SJSA1 (cell line): ENCODE measurements at regions not wholly inside any gene's neighbourhood (a gene's known extent, or its start where the extent isn't known, plus 50 kb on each side); places are given as distances from the start of the nearest gene placed in this dataset.

Source experiments
- DNase-seq, 2 experiments: peaks; one replicate each; pipeline ENCODE4 v3.0.0-alpha.2; 2015 to 2020; ENCODE audit warnings: low spot score in 2 of 2, low read depth in 1 of 2
- H3K27ac ChIP-seq: fragments of 250-450 bp; sonication (Bioruptor Pico); 2 replicates; pipeline ENCODE4 v1.5.1; 2020; ENCODE audit warnings: mild to moderate bottlenecking, moderate library complexity
- H3K27me3 ChIP-seq: fragments of 250-450 bp; sonication (Bioruptor Pico); replicated peaks from 2 replicates; pipeline ENCODE4 v1.5.1; 2020; ENCODE audit warnings: mild to moderate bottlenecking, moderate library complexity
- H3K36me3 ChIP-seq: fragments of 250-450 bp; sonication (Bioruptor Pico); 2 replicates; pipeline ENCODE4 v1.5.1; 2020; ENCODE audit warnings: mild to moderate bottlenecking
- H3K4me1 ChIP-seq: fragments of 250-450 bp; sonication (Bioruptor Pico); replicated peaks from 2 replicates; pipeline ENCODE4 v1.6.1; 2021; ENCODE audit warnings: mild to moderate bottlenecking
- H3K4me3 ChIP-seq: fragments of 250-450 bp; sonication (Bioruptor Pico); 2 replicates; pipeline ENCODE4 v1.5.1; 2020; ENCODE audit warnings: mild to moderate bottlenecking
- H3K9me3 ChIP-seq: fragments of 250-450 bp; sonication (Bioruptor Pico); replicated peaks from 2 replicates; pipeline ENCODE4 v1.5.1; 2020; ENCODE audit warnings: mild to moderate bottlenecking

DNA sequence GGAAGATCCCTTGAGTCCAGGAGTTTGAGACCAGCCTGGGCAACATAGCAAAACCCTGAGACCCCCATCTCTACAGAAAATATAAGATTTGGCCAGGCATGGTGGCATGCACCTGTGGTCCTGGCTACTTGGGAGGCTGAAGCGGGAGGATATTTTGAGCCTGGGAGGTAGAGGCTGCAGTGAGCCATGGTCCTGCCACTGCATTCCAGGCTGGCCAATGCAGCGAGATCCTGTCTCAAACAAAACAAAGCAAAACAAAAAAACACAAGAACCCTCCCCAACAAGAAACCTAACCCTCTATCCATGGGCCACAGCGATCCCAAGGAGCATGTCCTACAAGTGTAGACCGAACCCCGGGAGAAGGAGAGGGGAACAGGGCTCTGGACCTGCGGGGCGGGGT is 133.3 kb downstream of the MGAT5B start:
- Histone ChIP-seq H3K36me3 (no peaks in the 10 kb centered on the region), H3K4me3 (no peak overlapping the region), H3K4me1 (peaks cover 49% of the 10 kb centered on the region), H3K9me3 (no peaks in the 10 kb centered on the region), H3K27me3 (no peaks in the 10 kb centered on the region), H3K27ac (peak overlapping the region; percentile 57)
- DNase-seq: no peak

- H3K27ac ChIP-seq: peak overlapping the region; percentile 57
- peaks cover 49% of the 10 kb centered on the region for H3K4me1 ChIP-seq
- H3K36me3 ChIP-seq: no peaks in the 10 kb centered on the region
- no peak overlapping the region for H3K4me3 ChIP-seq
- H3K27me3 ChIP-seq: no peaks in the 10 kb centered on the region
- H3K9me3 ChIP-seq: no peaks in the 10 kb centered on the region
- peak; percentile 100 for DNase-seq
Measured at GRCh38 chr17:77002103-77003045, 134.2 kb downstream of the MGAT5B start.

DNA sequence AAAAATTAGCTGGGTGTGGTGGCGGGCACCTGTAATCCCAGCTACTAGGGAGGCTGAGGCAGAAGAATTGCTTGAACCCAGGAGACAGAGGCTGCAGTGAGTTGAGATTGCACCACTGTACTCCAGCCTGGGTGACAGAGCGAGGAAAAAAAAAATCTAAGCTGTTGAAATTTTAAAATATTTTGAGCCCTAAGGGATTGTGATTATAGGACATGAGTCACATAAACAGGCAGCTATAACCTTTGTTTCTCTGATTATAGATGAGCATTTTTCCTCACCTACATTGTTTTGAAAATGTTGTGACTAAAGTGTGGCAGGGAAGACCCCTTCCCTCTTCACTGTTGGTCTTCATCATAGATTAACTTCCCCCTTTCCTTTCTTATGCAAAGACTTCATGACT is 135.5 kb downstream of the MGAT5B start:
- Histone ChIP-seq H3K4me1 (peaks cover 35% of the 10 kb centered on the region), H3K36me3 (no peaks in the 10 kb centered on the region), H3K27ac (peak overlapping the region; percentile 52), H3K4me3 (no peak overlapping the region), H3K9me3 (no peaks in the 10 kb centered on the region), H3K27me3 (no peaks in the 10 kb centered on the region)
- peak in 1 of 2 experiments; percentile 82 for DNase-seq

DNA sequence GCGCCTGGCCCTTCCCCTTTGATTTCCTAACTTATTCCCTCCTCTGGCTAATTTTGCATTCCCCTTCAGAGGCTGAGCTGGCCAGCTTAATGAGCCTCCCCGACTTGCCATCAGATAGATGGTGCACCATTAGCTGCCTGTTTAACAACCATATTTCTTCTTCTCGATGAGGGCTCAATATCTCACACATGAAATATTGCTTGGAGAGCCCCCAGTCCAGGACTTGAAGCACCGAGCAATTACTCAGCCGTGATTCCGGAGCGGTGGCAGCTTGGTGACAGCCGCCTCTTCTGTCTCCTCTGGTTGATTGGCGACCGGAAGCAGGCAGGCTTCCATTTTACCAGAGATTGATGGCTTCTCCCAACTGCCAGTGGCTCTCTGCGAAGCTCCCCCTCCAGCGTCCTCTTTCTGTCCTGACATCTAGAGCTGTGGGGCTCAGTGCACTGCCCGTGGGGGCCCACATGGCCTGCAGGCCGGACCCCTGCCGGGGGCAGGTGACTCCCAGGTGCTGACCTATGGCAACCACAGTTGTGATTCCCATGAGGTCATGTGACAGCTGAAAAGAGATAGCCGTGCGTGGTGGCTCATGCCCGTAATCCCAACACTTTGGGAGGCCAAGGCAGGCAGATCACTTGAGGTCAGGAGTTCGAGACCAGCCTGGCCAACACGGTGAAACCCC is 133.7 kb upstream of the SEC14L1 start:
- H3K36me3 ChIP-seq: no peaks in the 10 kb centered on the region
- no peak overlapping the region for H3K4me3 ChIP-seq
- H3K9me3 ChIP-seq: peaks cover 8% of the 10 kb centered on the region
- no peaks in the 10 kb centered on the region for H3K27me3 ChIP-seq
- DNase-seq: no peak
- H3K27ac ChIP-seq: no peak overlapping the region
- peaks cover 22% of the 10 kb centered on the region for H3K4me1 ChIP-seq

DNA sequence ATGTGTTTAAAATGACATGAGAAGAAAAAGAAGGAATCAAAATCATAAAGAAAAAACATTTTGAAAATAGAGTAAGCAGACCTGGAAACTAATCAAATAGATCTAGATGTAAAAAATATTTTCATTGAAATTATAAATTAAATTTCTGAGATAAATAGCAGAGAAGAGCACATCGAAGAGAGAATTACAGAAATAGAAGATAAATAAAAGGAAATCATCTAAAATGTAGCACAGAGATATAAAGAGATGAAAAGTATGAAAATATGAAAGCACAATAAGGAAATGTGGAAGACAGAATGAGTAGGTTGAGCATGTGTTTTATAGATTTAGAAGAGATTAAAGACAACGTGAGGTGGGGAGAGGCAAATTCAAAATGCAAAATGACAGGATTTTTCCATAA is 130.9 kb upstream of the SEC14L1 start:
- Histone ChIP-seq H3K4me1 (no peaks in the 10 kb centered on the region; the same call in 1 of the 2 replicates), H3K27ac (no peak overlapping the region), H3K27me3 (no peaks in the 10 kb centered on the region), H3K9me3 (peaks cover 8% of the 10 kb centered on the region), H3K36me3 (no peaks in the 10 kb centered on the region), H3K4me3 (no peak overlapping the region)
- no peak for DNase-seq

DNA sequence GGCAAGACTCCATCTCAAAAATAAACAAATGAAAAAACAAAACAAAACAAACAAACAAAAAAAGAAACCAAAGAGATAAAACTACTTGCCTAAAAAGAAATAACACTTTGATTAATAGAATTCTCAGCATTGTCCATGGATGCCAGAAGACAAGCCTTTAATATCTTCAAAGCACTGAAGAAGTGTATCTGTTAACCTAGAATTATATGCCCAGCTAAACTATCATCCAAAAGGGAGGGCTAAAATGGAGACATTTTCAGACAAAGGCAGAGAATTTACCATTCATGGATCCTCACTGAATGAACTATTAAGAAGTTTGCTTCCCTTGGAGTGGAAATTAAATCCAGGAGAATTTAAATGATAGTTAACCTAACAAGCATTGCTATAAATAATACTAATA is 130.1 kb upstream of the SEC14L1 start:
- no peak overlapping the region for H3K27ac ChIP-seq
- DNase-seq: no peak

DNA sequence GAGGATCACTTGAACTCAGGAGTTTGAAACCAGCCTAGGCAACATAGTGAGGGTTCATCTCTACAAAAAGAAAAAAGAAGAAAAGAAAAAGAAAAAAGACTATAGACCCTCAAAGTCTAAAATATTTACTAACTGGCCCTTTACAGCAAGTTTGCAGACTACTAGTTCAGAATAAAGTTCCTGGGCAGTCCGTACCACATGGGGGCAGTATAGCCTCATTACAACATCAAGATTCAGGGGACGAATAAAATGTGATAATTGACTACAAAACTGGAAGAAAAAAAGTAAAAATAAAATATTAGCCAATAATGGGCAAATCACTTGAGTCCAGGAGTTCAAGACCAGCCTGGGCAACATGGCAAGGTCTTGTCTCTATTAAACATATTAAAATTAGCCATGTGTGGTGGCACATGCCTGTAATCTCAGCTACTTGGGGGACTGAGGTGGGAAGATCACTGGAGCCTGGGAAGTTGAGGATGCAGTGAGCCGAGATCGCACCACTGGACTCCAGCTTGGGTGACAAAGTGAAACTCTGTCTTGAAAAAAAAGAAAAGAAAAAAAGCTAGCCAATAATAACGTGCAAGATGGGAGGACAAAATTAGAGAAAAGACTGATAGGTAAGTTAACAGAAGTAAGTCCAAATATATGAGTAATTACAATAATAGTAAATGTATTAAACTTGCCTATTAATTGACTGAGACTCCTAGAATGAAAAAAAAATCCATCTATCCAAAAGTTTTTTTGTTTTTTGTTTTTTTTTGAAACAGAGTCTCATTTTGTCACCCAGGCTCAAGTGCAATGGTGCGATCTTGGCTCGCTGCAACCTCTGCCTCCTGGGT is 129.4 kb upstream of the SEC14L1 start:
- Histone ChIP-seq H3K27me3 (no peaks in the 10 kb centered on the region), H3K9me3 (peaks cover 8% of the 10 kb centered on the region), H3K27ac (no peak overlapping the region), H3K4me1 (no peaks in the 10 kb centered on the region; the same call in 1 of the 2 replicates), H3K36me3 (no peaks in the 10 kb centered on the region), H3K4me3 (no peak overlapping the region)
- DNase-seq: peak in 1 of 2 experiments; percentile 52

More for the DNA sequence above, 130.1 kb upstream of the SEC14L1 start:
- Histone ChIP-seq H3K27me3 (no peaks in the 10 kb centered on the region), H3K9me3 (peaks cover 8% of the 10 kb centered on the region), H3K4me1 (no peaks in the 10 kb centered on the region; the same call in 1 of the 2 replicates), H3K36me3 (no peaks in the 10 kb centered on the region), H3K4me3 (no peak overlapping the region)

GRCh38 chr17:77018504-77018903 is 122.3 kb upstream of the SEC14L1 start:
- Histone ChIP-seq H3K4me3 (no peak overlapping the region), H3K9me3 (no peaks in the 10 kb centered on the region), H3K27me3 (no peaks in the 10 kb centered on the region), H3K4me1 (no peaks in the 10 kb centered on the region), H3K36me3 (no peaks in the 10 kb centered on the region), H3K27ac (no peak overlapping the region)
- no peak for DNase-seq

DNA sequence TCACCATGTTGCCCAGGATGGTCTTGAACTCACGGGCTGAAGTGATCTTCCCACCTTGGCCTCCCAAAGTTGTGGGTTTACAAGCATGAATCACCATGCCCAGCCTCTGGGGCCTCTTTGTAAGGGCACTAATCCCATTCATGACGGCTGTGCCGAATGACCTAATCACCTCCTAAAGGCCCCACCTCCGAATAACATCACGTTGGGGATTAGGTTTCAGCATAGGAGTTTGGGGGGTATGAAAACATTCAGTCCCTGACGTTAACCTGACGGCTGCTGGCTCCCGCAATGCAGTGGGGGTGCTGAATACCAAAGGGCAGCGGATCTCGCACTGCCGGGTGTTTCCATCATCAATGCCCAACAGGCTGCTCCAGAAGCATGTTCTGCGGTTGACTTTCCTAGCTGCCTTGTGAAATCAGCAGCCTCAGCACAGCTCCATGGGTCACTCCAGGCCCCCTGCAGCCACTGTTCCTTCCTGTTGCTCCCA is 120.8 kb upstream of the SEC14L1 start:
- H3K36me3 ChIP-seq: no peaks in the 10 kb centered on the region
- DNase-seq: no peak
- H3K9me3 ChIP-seq: no peaks in the 10 kb centered on the region
- H3K27ac ChIP-seq: no peak overlapping the region
- no peaks in the 10 kb centered on the region for H3K4me1 ChIP-seq
- no peak overlapping the region for H3K4me3 ChIP-seq
- H3K27me3 ChIP-seq: no peaks in the 10 kb centered on the region

DNA sequence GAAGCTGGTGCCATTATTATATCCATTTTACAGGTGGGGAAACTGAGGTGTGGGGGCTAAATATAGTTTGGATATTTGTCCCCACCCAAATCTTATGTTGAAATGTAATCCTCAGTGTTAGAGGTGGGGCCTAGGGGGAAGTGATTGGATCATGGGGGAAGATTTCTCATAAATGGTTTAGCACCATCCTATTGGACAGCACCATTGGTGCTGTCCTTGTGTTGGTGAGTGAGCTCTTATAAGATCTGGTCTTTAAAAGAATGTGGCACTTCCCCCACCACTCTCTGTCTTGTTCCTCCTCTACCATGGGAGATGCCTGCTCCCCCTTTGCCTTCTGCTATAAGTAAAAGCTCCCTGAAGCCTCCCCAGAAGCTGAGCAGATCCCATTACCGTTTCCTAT is 119.8 kb upstream of the SEC14L1 start:
- no peak for DNase-seq
- H3K27me3 ChIP-seq: no peaks in the 10 kb centered on the region
- H3K27ac ChIP-seq: no peak overlapping the region
- H3K4me1 ChIP-seq: no peaks in the 10 kb centered on the region
- no peaks in the 10 kb centered on the region for H3K9me3 ChIP-seq
- H3K4me3 ChIP-seq: no peak overlapping the region
- H3K36me3 ChIP-seq: no peaks in the 10 kb centered on the region

GRCh38 chr17:77022766-77023165 is 118.0 kb upstream of the SEC14L1 start:
- no peaks in the 10 kb centered on the region for H3K4me1 ChIP-seq
- H3K36me3 ChIP-seq: no peaks in the 10 kb centered on the region
- 0 out of 2 replicates have a peak, but pooled peaks cover 3% of the 10 kb centered on the region for H3K9me3 ChIP-seq
- no peak overlapping the region for H3K4me3 ChIP-seq
- no peak for DNase-seq
- H3K27ac ChIP-seq: no peak overlapping the region
- H3K27me3 ChIP-seq: no peaks in the 10 kb centered on the region

DNA sequence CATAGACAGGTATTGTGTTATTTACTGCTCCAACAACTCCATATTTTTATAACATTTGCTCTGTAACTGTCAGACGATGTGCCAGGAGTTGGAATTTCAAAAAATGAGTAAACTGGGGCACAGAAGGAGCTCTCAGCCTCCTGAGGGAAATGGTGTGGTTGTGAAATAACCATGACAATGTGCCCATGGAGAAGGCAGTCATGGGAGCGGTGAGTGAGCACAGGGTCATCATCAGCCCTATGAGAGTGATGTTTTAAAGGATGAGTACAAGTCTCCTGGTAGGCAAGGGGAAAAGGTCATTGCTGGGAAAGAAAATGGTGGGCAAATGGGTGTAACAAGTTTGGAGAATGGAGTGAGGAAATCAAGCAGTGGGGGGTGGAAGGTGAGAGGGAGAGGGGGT is 115.0 kb upstream of the SEC14L1 start:
- no peak overlapping the region for H3K27ac ChIP-seq
- no peaks in the 10 kb centered on the region for H3K27me3 ChIP-seq
- DNase-seq: no peak
- no peaks in the 10 kb centered on the region for H3K36me3 ChIP-seq
- no peak overlapping the region for H3K4me3 ChIP-seq
- no peaks in the 10 kb centered on the region for H3K4me1 ChIP-seq
- H3K9me3 ChIP-seq: 0 out of 2 replicates have a peak, but pooled peaks cover 3% of the 10 kb centered on the region

GRCh38 chr17:77027271-77027889 is 113.4 kb upstream of the SEC14L1 start:
- Histone ChIP-seq H3K4me3 (no peak overlapping the region), H3K27ac (no peak overlapping the region), H3K36me3 (no peaks in the 10 kb centered on the region), H3K27me3 (no peaks in the 10 kb centered on the region), H3K9me3 (peaks cover 11% of the 10 kb centered on the region), H3K4me1 (no peaks in the 10 kb centered on the region)
- DNase-seq: no peak
